AG10803 (cell line): ENCODE measurements at regions not wholly inside any gene's neighbourhood (a gene's known extent, or its start where the extent isn't known, plus 50 kb on each side); places are given as distances from the start of the nearest gene placed in this dataset.
A peak's percentile ranks its signal among the peaks of the same experiment; 100 is the strongest.

Source experiments
- DNase-seq: peaks from one replicate; pipeline ENCODE4 v3.0.0; 2010; ENCODE audit warnings: low read depth
- H3K4me3 ChIP-seq: 2 replicates; pipeline ENCODE4 v1.5.1; 2011; ENCODE audit warnings: mild to moderate bottlenecking, low read length, control low read depth
- TF ChIP-seq, protein P1 (sequence below): conservative IDR thresholded peaks from 2 replicates; pipeline ENCODE4 v1.5.1; 2011; ENCODE audit warnings: mild to moderate bottlenecking, low read length, control low read depth, inconsistent platforms

DNA sequence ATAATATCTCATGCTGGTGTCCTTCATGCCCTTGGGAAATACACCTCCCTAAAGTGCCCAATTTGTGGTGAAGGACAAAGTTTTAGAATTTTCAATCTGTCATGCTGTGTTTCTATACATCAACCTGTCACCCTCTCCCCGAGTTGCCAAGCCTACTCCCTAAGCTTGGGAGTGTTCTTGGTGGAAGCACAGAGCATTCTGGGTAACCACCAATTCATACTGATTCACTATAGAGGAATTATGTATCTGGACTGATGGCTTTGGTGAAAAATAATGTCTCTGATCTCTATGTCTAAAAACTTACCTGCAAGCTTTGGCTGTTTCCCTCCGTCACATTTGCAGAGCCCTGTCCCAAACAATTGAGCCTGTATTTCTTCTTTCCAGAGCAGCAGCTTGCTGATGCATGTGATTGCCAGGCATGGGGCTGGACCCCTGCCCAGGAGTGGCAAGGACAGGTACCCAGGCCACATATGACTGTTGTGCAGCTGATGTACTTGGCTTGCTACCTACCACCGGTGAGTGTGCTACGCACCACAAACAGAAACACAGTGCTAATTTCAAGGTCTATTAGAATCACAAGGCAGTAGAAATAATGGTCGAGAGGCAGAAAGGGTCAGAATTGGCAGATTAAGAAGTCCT, 202.8 kb upstream of the CITED2 start:
- no peak overlapping the region for H3K4me3 ChIP-seq
- TF ChIP-seq, protein P1, sequence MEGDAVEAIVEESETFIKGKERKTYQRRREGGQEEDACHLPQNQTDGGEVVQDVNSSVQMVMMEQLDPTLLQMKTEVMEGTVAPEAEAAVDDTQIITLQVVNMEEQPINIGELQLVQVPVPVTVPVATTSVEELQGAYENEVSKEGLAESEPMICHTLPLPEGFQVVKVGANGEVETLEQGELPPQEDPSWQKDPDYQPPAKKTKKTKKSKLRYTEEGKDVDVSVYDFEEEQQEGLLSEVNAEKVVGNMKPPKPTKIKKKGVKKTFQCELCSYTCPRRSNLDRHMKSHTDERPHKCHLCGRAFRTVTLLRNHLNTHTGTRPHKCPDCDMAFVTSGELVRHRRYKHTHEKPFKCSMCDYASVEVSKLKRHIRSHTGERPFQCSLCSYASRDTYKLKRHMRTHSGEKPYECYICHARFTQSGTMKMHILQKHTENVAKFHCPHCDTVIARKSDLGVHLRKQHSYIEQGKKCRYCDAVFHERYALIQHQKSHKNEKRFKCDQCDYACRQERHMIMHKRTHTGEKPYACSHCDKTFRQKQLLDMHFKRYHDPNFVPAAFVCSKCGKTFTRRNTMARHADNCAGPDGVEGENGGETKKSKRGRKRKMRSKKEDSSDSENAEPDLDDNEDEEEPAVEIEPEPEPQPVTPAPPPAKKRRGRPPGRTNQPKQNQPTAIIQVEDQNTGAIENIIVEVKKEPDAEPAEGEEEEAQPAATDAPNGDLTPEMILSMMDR: no peak
- no peak for DNase-seq

DNA sequence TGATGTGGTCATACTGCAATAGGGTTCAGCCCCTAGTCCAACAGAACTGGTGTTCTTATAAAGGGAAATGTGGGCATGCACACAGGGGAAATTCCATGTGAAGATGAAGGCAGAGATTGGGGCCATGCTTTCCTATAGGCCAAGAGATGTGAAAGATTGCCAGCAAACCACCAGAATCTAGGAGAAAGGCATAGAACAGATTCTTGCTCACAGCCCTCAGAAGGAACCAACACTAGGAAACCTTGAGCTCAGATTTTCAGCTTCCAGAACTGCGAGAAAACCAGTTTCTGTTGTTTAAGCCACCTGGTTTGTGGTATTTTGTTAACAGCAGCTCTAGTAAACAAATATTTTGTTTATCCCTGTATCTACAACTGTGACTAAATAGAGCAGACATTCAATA, 197.6 kb upstream of the CITED2 start:
- TF ChIP-seq, protein P1: no peak
- no peak for DNase-seq
- no peak overlapping the region for H3K4me3 ChIP-seq

DNA sequence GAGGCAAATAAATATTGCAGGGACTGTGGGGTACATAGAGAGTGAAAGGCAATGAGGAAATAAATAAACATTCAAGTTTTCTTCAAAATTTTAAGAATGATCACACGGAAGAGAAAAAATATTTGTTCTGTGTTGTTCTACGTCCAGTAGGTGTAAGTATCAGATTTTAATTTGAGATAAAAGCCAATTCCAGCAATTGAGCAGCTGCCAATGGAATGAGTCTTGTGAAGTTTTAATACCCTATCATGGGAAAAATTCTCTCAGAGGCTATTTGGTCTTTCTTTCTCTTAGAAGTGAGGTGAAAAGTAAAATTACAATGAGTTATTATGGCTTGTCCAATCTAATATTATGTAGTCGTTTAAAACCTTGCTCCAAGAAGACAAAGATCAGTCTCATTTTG, 195.7 kb upstream of the CITED2 start:
- H3K4me3 ChIP-seq: no peak overlapping the region
- TF ChIP-seq, protein P1: no peak

DNA sequence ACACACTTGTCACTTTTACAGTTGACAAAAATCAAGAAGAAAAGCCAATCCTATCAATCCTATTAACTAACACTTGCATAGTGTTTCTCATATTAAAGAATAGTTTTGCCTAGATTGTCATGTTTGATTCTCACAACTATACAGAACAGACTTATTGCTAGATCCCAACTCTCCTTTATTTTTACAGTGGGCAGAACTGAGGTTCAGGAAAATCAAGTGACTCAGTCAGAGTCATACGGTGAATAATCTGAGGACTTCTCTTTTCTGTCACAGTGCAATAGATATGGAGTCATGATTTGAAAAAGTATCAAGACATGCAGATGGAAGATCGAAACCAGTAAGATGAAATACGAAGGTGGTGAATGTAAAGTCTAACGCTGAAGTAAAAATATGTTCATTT, 195.1 kb upstream of the CITED2 start:
- TF ChIP-seq, protein P1: no peak
- no peak for DNase-seq
- H3K4me3 ChIP-seq: no peak overlapping the region

More for the DNA sequence above, 195.7 kb upstream of the CITED2 start:
- no peak for DNase-seq

DNA sequence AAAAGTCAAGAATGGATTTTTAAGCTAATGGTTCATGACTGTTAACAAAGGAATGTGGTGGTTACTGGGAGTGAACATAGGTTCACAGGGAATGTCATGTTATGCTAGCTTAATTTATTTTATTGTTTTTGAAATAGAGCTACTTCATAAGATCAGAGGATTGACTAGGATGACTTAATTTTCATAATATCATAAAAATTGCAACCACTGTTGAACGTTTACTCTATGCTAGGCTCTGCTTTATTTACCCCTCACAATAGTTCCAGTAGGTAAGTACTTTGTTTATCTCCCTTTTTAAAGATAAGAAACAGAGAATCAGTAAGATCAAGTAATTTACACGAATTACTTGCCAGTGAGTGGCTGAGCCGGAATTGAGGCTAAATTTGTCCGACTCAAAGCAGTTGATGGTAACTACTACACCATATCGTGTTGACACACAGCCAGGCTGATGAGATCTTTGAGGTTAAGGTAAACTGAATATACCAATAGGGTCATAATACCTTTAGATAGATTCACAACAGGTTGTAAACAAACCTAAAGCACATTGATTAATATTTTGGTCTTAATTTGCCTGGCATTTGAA, 194.6 kb upstream of the CITED2 start:
- DNase-seq: peak; percentile 90
- no peak overlapping the region for H3K4me3 ChIP-seq

DNA sequence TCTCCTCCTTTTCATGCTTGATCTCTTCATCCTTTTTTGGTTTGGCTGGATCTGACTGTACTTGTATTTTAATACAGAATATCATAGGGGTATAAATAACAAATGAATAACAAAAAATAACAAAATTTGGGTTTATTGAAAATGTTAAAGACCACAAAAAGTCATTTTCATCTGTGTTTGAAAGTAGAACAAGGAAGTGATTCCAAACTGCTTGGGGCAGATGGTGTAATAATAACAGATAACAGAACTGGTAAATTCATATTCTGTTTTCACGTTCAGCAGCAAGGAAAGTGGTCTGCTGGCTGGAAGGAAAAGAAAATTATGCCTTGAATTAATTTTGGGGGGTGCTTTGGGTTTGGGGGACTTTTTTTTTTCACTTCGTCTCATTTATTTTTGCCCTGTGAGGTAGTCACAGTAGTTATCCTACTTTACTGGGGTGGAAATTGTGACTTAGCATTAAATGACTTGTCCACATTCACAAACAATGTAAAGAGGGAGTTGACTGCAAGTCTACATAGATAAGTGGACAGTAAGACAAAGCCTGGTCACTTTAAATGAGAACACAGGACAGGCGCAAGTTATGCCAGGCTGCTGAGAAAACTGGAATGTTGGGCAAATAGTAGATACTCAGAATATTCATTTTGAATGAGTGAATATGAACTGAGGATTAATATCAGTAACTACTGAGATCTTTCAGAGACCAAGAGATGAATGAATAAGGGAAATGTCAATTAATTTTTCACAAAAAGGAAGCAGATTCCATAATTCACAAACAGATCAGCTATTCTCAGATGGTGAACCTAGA, 193.9 kb upstream of the CITED2 start:
- DNase-seq: no peak
- no peak overlapping the region for H3K4me3 ChIP-seq
- TF ChIP-seq, protein P1: no peak

More for the DNA sequence above, 194.6 kb upstream of the CITED2 start:
- TF ChIP-seq, protein P1: no peak
